Ishikawa (cell line): ENCODE measurements at regions not wholly inside any gene's neighbourhood (a gene's known extent, or its start where the extent isn't known, plus 50 kb on each side); places are given as distances from the start of the nearest gene placed in this dataset.

Experiments
- CEBPB ChIP-seq: IDR thresholded peaks from 2 replicates; pipeline ENCODE4 v1.6.1; 2012
- EGR1 ChIP-seq: IDR thresholded peaks from 2 replicates; pipeline ENCODE4 v1.6.1; 2012
- EP300 ChIP-seq: IDR thresholded peaks from 2 replicates; pipeline ENCODE4 v1.6.1; 2012; ENCODE audit warnings: borderline replicate concordance
- FOXM1 ChIP-seq: IDR thresholded peaks from 2 replicates; pipeline ENCODE4 v1.6.1; 2012; ENCODE audit warnings: low read depth, borderline replicate concordance
- MAX ChIP-seq: IDR thresholded peaks from 2 replicates; pipeline ENCODE4 v1.6.1; 2012
- RAD21 ChIP-seq: IDR thresholded peaks from 2 replicates; pipeline ENCODE4 v1.6.1; 2012; ENCODE audit warnings: low read depth
- TAF1 ChIP-seq: IDR thresholded peaks from 2 replicates; pipeline ENCODE4 v1.6.1; 2012; ENCODE audit warnings: low read depth, mild to moderate bottlenecking
- TCF12 ChIP-seq: IDR thresholded peaks from 2 replicates; pipeline ENCODE4 v1.6.1; 2012; ENCODE audit warnings: low read depth
- TEAD4 ChIP-seq: IDR thresholded peaks from 2 replicates; pipeline ENCODE4 v1.6.1; 2012
- YY1 ChIP-seq: IDR thresholded peaks from 2 replicates; pipeline ENCODE4 v1.6.1; 2012; ENCODE audit warnings: low read depth
- ZBTB7A ChIP-seq: IDR thresholded peaks from 2 replicates; pipeline ENCODE4 v1.6.1; 2012; ENCODE audit warnings: low read depth
- TF ChIP-seq, protein P1 (sequence below): IDR thresholded peaks from 2 replicates; pipeline ENCODE4 v1.6.1; 2012

DNA sequence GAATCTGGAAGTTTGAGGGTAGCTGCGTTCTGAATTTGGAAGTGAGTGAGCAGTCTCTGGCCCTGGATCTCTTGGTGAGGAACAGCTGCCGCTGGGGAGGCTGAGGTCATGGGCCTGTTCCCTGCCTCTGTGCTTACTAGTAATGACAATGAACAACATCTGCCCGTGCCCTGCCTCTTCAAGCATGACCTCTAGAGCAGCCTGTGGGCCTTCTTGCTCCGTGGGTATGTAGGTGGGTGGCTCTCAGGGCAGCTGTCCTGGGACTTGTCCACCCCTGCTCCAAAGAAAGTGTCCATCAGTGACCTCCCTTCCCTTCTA is 186.2 kb downstream of the CXCL12 start:
- no peak for TF ChIP-seq CEBPB
- no peak for TF ChIP-seq EP300
- TF ChIP-seq, protein P1, sequence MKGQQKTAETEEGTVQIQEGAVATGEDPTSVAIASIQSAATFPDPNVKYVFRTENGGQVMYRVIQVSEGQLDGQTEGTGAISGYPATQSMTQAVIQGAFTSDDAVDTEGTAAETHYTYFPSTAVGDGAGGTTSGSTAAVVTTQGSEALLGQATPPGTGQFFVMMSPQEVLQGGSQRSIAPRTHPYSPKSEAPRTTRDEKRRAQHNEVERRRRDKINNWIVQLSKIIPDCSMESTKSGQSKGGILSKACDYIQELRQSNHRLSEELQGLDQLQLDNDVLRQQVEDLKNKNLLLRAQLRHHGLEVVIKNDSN: no peak
- TF ChIP-seq ZBTB7A: no peak
- no peak for TF ChIP-seq TAF1
- TF ChIP-seq EGR1: no peak
- no peak for TF ChIP-seq FOXM1
- no peak for TF ChIP-seq MAX
- TF ChIP-seq YY1: no peak
- TF ChIP-seq RAD21: no peak
- TF ChIP-seq TEAD4: no peak
- no peak for TF ChIP-seq TCF12
